ENCODE measurements at regions not wholly inside any gene's neighbourhood (a gene's known extent, or its start where the extent isn't known, plus 50 kb on each side); places are given as distances from the start of the nearest gene placed in this dataset.

DNA sequence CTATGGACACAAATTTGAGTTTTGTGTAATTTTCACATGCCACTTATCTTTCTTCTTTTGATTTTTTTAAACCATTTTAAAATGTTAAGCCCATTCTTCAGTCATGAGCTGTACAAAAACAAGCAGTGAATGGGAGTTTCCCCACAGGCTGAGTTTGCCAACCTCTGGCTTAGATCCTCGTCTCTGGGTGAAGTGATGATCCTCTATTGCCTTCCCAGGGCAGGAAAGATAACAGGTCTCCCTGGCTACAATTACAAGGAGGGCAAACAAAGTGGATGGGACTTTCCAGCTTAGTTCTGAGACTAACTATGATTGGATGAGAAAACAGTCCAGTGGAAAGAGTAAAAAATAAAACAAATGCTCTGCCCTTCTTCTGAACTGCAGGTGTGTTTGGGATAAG, 203.7 kb downstream of the SPTSSA start:
- Histone ChIP-seq H3K36me3 (ENCODE audit: control insufficient read depth, insufficient read depth, low read length) (no peaks in the 10 kb centered on the region), H3K9me3 (ENCODE audit: control insufficient read depth, insufficient read depth, low read length) (no peaks in the 10 kb centered on the region), H3K4me3 (ENCODE audit: low read depth, low read length) (no peak overlapping the region), H3K9ac (ENCODE audit: low read depth, low read length) (no peak overlapping the region), H3K27me3 (ENCODE audit: control insufficient read depth, insufficient read depth, low read length) (no peaks in the 10 kb centered on the region), H3K27ac (ENCODE audit: low read depth, low read length) (no peak overlapping the region), H3K4me1 (ENCODE audit: control insufficient read depth, insufficient read depth, low read length) (peaks cover 6% of the 10 kb centered on the region; the same call in 1 of the 2 replicates)

DNA sequence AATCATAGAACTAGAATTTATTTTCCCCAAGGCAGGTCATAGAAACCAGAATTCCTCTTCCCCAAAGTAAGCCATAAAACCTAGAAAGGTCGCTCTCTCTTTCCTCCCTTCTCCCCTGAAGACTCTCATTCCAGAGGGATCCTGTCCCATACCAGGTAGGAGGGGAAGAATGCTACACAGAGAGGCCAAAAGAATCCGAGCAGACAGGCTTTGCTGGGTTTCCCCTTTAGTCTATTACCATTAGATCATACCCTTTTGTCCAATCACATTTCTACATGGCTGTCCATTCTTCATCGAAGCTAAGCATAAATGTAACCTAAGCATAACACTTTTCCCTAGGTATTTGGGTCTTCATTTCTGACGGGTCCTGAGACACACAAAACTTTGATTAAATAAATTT, 204.5 kb downstream of the SPTSSA start:
- Histone ChIP-seq H3K36me3 (ENCODE audit: control insufficient read depth, insufficient read depth, low read length) (no peaks in the 10 kb centered on the region), H3K9ac (ENCODE audit: low read depth, low read length) (no peak overlapping the region), H3K9me3 (ENCODE audit: control insufficient read depth, insufficient read depth, low read length) (no peaks in the 10 kb centered on the region), H3K27me3 (ENCODE audit: control insufficient read depth, insufficient read depth, low read length) (no peaks in the 10 kb centered on the region), H3K4me1 (ENCODE audit: control insufficient read depth, insufficient read depth, low read length) (peaks cover 3% of the 10 kb centered on the region; the same call in 1 of the 2 replicates), H3K27ac (ENCODE audit: low read depth, low read length) (no peak overlapping the region), H3K4me3 (ENCODE audit: low read depth, low read length) (no peak overlapping the region)

- no peak overlapping the region for H3K4me3 ChIP-seq (ENCODE audit: low read depth, low read length)
- no peaks in the 10 kb centered on the region for H3K36me3 ChIP-seq (ENCODE audit: control insufficient read depth, insufficient read depth, low read length)
- H3K9me3 ChIP-seq (ENCODE audit: control insufficient read depth, insufficient read depth, low read length) = no peaks in the 10 kb centered on the region
- H3K9ac ChIP-seq (ENCODE audit: low read depth, low read length) = no peak overlapping the region
- no peak overlapping the region for H3K27ac ChIP-seq (ENCODE audit: low read depth, low read length)
- no peaks in the 10 kb centered on the region for H3K27me3 ChIP-seq (ENCODE audit: control insufficient read depth, insufficient read depth, low read length)
- no peaks in the 10 kb centered on the region for H3K4me1 ChIP-seq (ENCODE audit: control insufficient read depth, insufficient read depth, low read length)
Observed at GRCh38 chr14:34256223-34256622, 205.8 kb downstream of the SPTSSA start.

DNA sequence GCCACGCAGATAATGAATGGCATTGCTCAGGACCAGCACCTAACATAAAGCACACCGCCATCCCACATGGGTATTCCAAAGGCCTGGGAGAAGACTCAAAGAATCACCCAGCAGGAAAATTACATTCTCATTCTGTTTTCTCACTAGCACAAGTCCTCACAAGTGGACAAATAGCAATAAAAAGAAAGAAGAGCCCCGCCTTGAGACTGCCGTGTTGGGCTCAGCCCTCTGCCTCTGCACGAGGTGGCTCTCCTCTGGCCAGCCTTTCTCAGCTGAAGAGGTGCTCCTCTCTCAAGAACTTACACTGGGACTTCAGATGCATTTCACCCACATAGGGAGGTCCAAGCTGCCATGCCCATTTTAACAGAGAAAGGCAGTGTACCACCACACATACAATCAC, 207.5 kb downstream of the SPTSSA start:
- no peak overlapping the region for H3K4me3 ChIP-seq (ENCODE audit: low read depth, low read length)
- no peaks in the 10 kb centered on the region for H3K4me1 ChIP-seq (ENCODE audit: control insufficient read depth, insufficient read depth, low read length)
- no peaks in the 10 kb centered on the region for H3K27me3 ChIP-seq (ENCODE audit: control insufficient read depth, insufficient read depth, low read length)
- no peaks in the 10 kb centered on the region for H3K36me3 ChIP-seq (ENCODE audit: control insufficient read depth, insufficient read depth, low read length)
- no peak overlapping the region for H3K9ac ChIP-seq (ENCODE audit: low read depth, low read length)
- no peaks in the 10 kb centered on the region for H3K9me3 ChIP-seq (ENCODE audit: control insufficient read depth, insufficient read depth, low read length)
- no peak overlapping the region for H3K27ac ChIP-seq (ENCODE audit: low read depth, low read length)

DNA sequence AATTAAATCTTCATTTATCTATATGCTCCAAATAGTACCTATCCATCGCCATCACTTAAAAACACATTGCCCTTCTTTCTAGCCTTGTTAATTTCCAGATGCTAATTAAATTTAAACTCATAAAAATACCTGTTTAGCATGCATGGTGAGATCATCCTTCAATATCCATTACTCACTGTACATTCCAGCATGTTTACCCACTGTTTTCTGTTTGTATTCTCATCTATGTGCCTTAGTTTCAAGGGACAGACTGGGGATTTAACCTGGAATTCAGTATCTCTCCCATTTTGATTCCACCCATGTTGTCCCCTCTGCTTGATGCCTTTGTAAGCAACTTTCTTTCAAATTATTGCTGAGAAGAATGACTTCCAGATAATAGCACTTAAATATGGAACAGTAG, 208.0 kb downstream of the SPTSSA start:
- no peak overlapping the region for H3K4me3 ChIP-seq (ENCODE audit: low read depth, low read length)
- no peaks in the 10 kb centered on the region for H3K4me1 ChIP-seq (ENCODE audit: control insufficient read depth, insufficient read depth, low read length)
- H3K27me3 ChIP-seq (ENCODE audit: control insufficient read depth, insufficient read depth, low read length) = no peaks in the 10 kb centered on the region
- no peak overlapping the region for H3K27ac ChIP-seq (ENCODE audit: low read depth, low read length)
- no peaks in the 10 kb centered on the region for H3K36me3 ChIP-seq (ENCODE audit: control insufficient read depth, insufficient read depth, low read length)
- no peaks in the 10 kb centered on the region for H3K9me3 ChIP-seq (ENCODE audit: control insufficient read depth, insufficient read depth, low read length)
- H3K9ac ChIP-seq (ENCODE audit: low read depth, low read length) = no peak overlapping the region

GRCh38 chr14:34252227-34252626, 209.8 kb downstream of the SPTSSA start:
- no peak overlapping the region for H3K9ac ChIP-seq (ENCODE audit: low read depth, low read length)
- no peak overlapping the region for H3K4me3 ChIP-seq (ENCODE audit: low read depth, low read length)
- H3K9me3 ChIP-seq (ENCODE audit: control insufficient read depth, insufficient read depth, low read length) = no peaks in the 10 kb centered on the region
- no peaks in the 10 kb centered on the region for H3K4me1 ChIP-seq (ENCODE audit: control insufficient read depth, insufficient read depth, low read length)
- H3K27me3 ChIP-seq (ENCODE audit: control insufficient read depth, insufficient read depth, low read length) = no peaks in the 10 kb centered on the region
- H3K27ac ChIP-seq (ENCODE audit: low read depth, low read length) = no peak overlapping the region
- H3K36me3 ChIP-seq (ENCODE audit: control insufficient read depth, insufficient read depth, low read length) = no peaks in the 10 kb centered on the region

GRCh38 chr14:34251662-34252061, 210.4 kb downstream of the SPTSSA start:
- no peaks in the 10 kb centered on the region for H3K4me1 ChIP-seq (ENCODE audit: control insufficient read depth, insufficient read depth, low read length)
- no peak overlapping the region for H3K9ac ChIP-seq (ENCODE audit: low read depth, low read length)
- H3K4me3 ChIP-seq (ENCODE audit: low read depth, low read length) = no peak overlapping the region
- H3K27me3 ChIP-seq (ENCODE audit: control insufficient read depth, insufficient read depth, low read length) = no peaks in the 10 kb centered on the region
- no peak overlapping the region for H3K27ac ChIP-seq (ENCODE audit: low read depth, low read length)
- no peaks in the 10 kb centered on the region for H3K36me3 ChIP-seq (ENCODE audit: control insufficient read depth, insufficient read depth, low read length)
- no peaks in the 10 kb centered on the region for H3K9me3 ChIP-seq (ENCODE audit: control insufficient read depth, insufficient read depth, low read length)

DNA sequence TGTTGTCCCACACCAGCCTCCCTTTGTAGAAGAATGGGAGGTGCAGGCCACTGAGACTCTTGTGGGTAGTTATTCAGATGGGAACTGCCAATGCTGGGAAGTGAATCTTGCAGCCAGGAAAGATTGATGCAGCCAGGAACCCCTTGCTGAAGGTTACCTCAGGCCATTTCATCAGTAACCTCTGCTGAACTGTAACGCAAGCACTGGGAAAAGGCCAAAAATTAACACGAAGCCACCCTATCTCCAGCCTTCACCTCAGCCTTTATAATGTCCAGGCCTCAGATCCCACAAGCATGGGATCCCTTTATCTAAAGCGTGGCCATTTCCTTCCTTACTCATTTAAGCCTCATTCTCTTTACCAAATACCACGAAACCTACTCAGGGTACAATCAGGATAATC, 211.1 kb downstream of the SPTSSA start:
- Histone ChIP-seq H3K4me3 (ENCODE audit: low read depth, low read length) (no peak overlapping the region), H3K4me1 (ENCODE audit: control insufficient read depth, insufficient read depth, low read length) (no peaks in the 10 kb centered on the region), H3K27me3 (ENCODE audit: control insufficient read depth, insufficient read depth, low read length) (no peaks in the 10 kb centered on the region), H3K27ac (ENCODE audit: low read depth, low read length) (no peak overlapping the region), H3K9ac (ENCODE audit: low read depth, low read length) (no peak overlapping the region), H3K9me3 (ENCODE audit: control insufficient read depth, insufficient read depth, low read length) (no peaks in the 10 kb centered on the region), H3K36me3 (ENCODE audit: control insufficient read depth, insufficient read depth, low read length) (no peaks in the 10 kb centered on the region)

DNA sequence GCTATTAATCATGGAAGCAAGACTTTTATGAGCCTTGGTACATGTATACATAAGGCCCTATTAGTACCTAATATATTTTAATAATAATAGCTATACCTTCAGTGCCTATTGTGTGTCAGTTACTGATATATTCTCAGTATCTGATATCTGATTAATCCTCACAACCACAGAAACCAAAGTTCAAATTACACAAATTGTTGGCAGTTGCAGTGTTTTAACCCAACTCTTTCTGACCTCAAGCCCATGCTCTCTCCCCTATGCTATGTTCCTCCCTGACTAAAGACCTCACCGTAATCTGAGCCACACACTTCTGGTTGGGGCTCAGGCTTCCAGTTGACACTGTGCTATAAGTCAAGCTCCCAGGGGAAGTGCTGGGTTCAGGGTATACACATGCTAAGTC, 214.4 kb downstream of the SPTSSA start:
- H3K27me3 ChIP-seq (ENCODE audit: control insufficient read depth, insufficient read depth, low read length) = no peaks in the 10 kb centered on the region

GRCh38 chr14:34246206-34246605, 215.8 kb downstream of the SPTSSA start:
- Histone ChIP-seq H3K4me1 (ENCODE audit: control insufficient read depth, insufficient read depth, low read length) (no peaks in the 10 kb centered on the region), H3K27ac (ENCODE audit: low read depth, low read length) (no peak overlapping the region), H3K9me3 (ENCODE audit: control insufficient read depth, insufficient read depth, low read length) (no peaks in the 10 kb centered on the region), H3K4me3 (ENCODE audit: low read depth, low read length) (no peak overlapping the region), H3K9ac (ENCODE audit: low read depth, low read length) (no peak overlapping the region), H3K36me3 (ENCODE audit: control insufficient read depth, insufficient read depth, low read length) (no peaks in the 10 kb centered on the region), H3K27me3 (ENCODE audit: control insufficient read depth, insufficient read depth, low read length) (no peaks in the 10 kb centered on the region)

More for the DNA sequence above, 214.4 kb downstream of the SPTSSA start:
- Histone ChIP-seq H3K9me3 (ENCODE audit: control insufficient read depth, insufficient read depth, low read length) (no peaks in the 10 kb centered on the region), H3K4me3 (ENCODE audit: low read depth, low read length) (no peak overlapping the region), H3K4me1 (ENCODE audit: control insufficient read depth, insufficient read depth, low read length) (no peaks in the 10 kb centered on the region), H3K9ac (ENCODE audit: low read depth, low read length) (no peak overlapping the region), H3K36me3 (ENCODE audit: control insufficient read depth, insufficient read depth, low read length) (no peaks in the 10 kb centered on the region), H3K27ac (ENCODE audit: low read depth, low read length) (no peak overlapping the region)

GRCh38 chr14:34243401-34243800, 218.6 kb downstream of the SPTSSA start:
- Histone ChIP-seq H3K9me3 (ENCODE audit: control insufficient read depth, insufficient read depth, low read length) (no peaks in the 10 kb centered on the region), H3K4me1 (ENCODE audit: control insufficient read depth, insufficient read depth, low read length) (no peaks in the 10 kb centered on the region), H3K36me3 (ENCODE audit: control insufficient read depth, insufficient read depth, low read length) (no peaks in the 10 kb centered on the region), H3K9ac (ENCODE audit: low read depth, low read length) (no peak overlapping the region), H3K4me3 (ENCODE audit: low read depth, low read length) (no peak overlapping the region), H3K27me3 (ENCODE audit: control insufficient read depth, insufficient read depth, low read length) (no peaks in the 10 kb centered on the region), H3K27ac (ENCODE audit: low read depth, low read length) (no peak overlapping the region)

- Histone ChIP-seq H3K4me1 (ENCODE audit: control insufficient read depth, insufficient read depth, low read length) (no peaks in the 10 kb centered on the region), H3K27ac (ENCODE audit: low read depth, low read length) (no peak overlapping the region), H3K9me3 (ENCODE audit: control insufficient read depth, insufficient read depth, low read length) (no peaks in the 10 kb centered on the region), H3K36me3 (ENCODE audit: control insufficient read depth, insufficient read depth, low read length) (no peaks in the 10 kb centered on the region), H3K27me3 (ENCODE audit: control insufficient read depth, insufficient read depth, low read length) (no peaks in the 10 kb centered on the region), H3K9ac (ENCODE audit: low read depth, low read length) (no peak overlapping the region), H3K4me3 (ENCODE audit: low read depth, low read length) (no peak overlapping the region)
Observed at GRCh38 chr14:34243001-34243400, 219.0 kb downstream of the SPTSSA start.
